H1 (cell line): ENCODE measurements at regions not wholly inside any gene's neighbourhood (a gene's known extent, or its start where the extent isn't known, plus 50 kb on each side); places are given as distances from the start of the nearest gene placed in this dataset.

Source experiments
- CTCF ChIA-PET: fragments of 300-600 bp; sonication (Branson Sonifier 250); formaldehyde crosslinking; loops from one replicate; lab custom pipeline; 2021; ENCODE audit not compliant: partially characterized antibody; lab: Charles Lee
- POLR2A ChIA-PET: fragments of 300-600 bp; sonication (Branson Sonifier 250); formaldehyde crosslinking; loops from one replicate; lab custom pipeline; 2021; ENCODE audit warnings: inconsistent platforms; ENCODE audit not compliant: partially characterized antibody; lab: Charles Lee
- DNase-seq, 2 experiments: peaks; one replicate each; pipeline versions ENCODE4 v3.0.0 to v3.0.0-alpha.2; 2010 to 2022; ENCODE audit warnings: low spot score in 2 of 2, low read depth in 1 of 2, mixed read lengths in 1 of 2
- FAIRE-seq: peaks from 2 replicates; lab custom pipeline; 2011; peaks lifted over from hg19 to GRCh38; lab: Jason Lieb, UNC
- H2AFZ ChIP-seq: 2 replicates; pipeline ENCODE4 v1.8.1; 2012; ENCODE audit warnings: low read length, inconsistent platforms
- H2AK5ac ChIP-seq: 2 replicates; pipeline ENCODE4 v1.6.1; 2013; ENCODE audit warnings: low read depth, low read length
- H2BK120ac ChIP-seq: replicated peaks from 2 replicates; pipeline ENCODE3; 2013; ENCODE audit warnings: low read depth, low read length, inconsistent platforms
- H2BK12ac ChIP-seq: 2 replicates; pipeline ENCODE4 v1.6.1; 2013; ENCODE audit warnings: low read depth, low read length
- H2BK15ac ChIP-seq: 2 replicates; pipeline ENCODE4 v1.6.1; 2013; ENCODE audit warnings: low read length
- H2BK20ac ChIP-seq: 2 replicates; pipeline ENCODE4 v1.6.1; 2013; ENCODE audit warnings: low read length
- H2BK5ac ChIP-seq: 2 replicates; pipeline ENCODE4 v1.6.1; 2013; ENCODE audit warnings: low read depth, low read length
- H3K14ac ChIP-seq: 2 replicates; pipeline ENCODE4 v1.6.1; 2013; ENCODE audit warnings: inconsistent platforms; ENCODE audit not compliant: insufficient read length
- H3K18ac ChIP-seq: 2 replicates; pipeline ENCODE4 v1.6.1; 2013; ENCODE audit warnings: low read length; ENCODE audit errors: extremely low read depth
- H3K23ac ChIP-seq: 2 replicates; pipeline ENCODE4 v1.6.1; 2013; ENCODE audit warnings: inconsistent platforms; ENCODE audit not compliant: insufficient read length
- H3K23me2 ChIP-seq: 2 replicates; pipeline ENCODE4 v1.6.1; 2013; ENCODE audit warnings: low read depth, low read length
- H3K27ac ChIP-seq: 2 replicates; pipeline ENCODE4 v1.6.1; 2011; ENCODE audit warnings: low read depth, low read length, inconsistent platforms
- H3K27me3 ChIP-seq, 4 experiments: replicated peaks in 1 of 4; 1 replicate in 1 of 4; 2 replicates in 3 of 4; pipeline versions ENCODE4 v1.6.1 to v1.8.1; 2011 to 2013; ENCODE audit warnings: low read length in 3 of 4, mild to moderate bottlenecking in 3 of 4, inconsistent platforms in 2 of 4, mixed read lengths in 2 of 4, moderate library complexity in 1 of 4; ENCODE audit not compliant: control insufficient read depth in 3 of 4, insufficient read depth in 3 of 4; ENCODE audit errors: extremely low read depth in 1 of 4
- H3K36me3 ChIP-seq, 4 experiments: 2 replicates each; pipeline versions ENCODE4 v1.6.1 to v1.8.1; 2011 to 2013; ENCODE audit warnings: mild to moderate bottlenecking in 4 of 4, low read length in 3 of 4, moderate library complexity in 2 of 4, control low read depth in 1 of 4, inconsistent platforms in 1 of 4; ENCODE audit not compliant: insufficient read depth in 4 of 4, control insufficient read depth in 2 of 4
- H3K4ac ChIP-seq: replicated peaks from 2 replicates; pipeline ENCODE3; 2013; ENCODE audit warnings: low read length, low read depth, mixed read lengths, inconsistent platforms; ENCODE audit not compliant: insufficient read length
- H3K4me1 ChIP-seq, 4 experiments: replicated peaks in 1 of 4; 1 replicate in 1 of 4; 2 replicates in 3 of 4; pipeline versions ENCODE4 v1.6.1 to v1.8.1; 2011 to 2013; ENCODE audit warnings: low read length in 3 of 4, inconsistent platforms in 2 of 4, mixed read lengths in 1 of 4; ENCODE audit not compliant: insufficient read depth in 4 of 4, control insufficient read depth in 3 of 4
- H3K4me2 ChIP-seq, 2 experiments: 2 replicates each; pipeline versions ENCODE4 v1.6.1 to v1.8.1; 2011 to 2013; ENCODE audit warnings: low read depth in 2 of 2, low read length in 2 of 2, control low read depth in 1 of 2, inconsistent platforms in 1 of 2, mild to moderate bottlenecking in 1 of 2; ENCODE audit not compliant: insufficient read depth in 1 of 2
- H3K4me3 ChIP-seq, 4 experiments: fragments of 200-600, 300-600 bp in 1 of 4; sonication (generic), shearing (Covaris generic), sonication (Bioruptor Twin) in 1 of 4; 2 replicates each; pipeline versions ENCODE4 v1.5.1 to v1.8.1; 2011 to 2016; ENCODE audit warnings: low read length in 4 of 4, low read depth in 3 of 4, control low read depth in 2 of 4, inconsistent platforms in 2 of 4, mild to moderate bottlenecking in 2 of 4, mixed read lengths in 1 of 4, moderate library complexity in 1 of 4; ENCODE audit not compliant: insufficient read depth in 2 of 4; ENCODE audit errors: extremely low read depth in 1 of 4
- H3K56ac ChIP-seq: replicated peaks from 2 replicates; pipeline ENCODE3; 2013; ENCODE audit warnings: low read depth, mild to moderate bottlenecking, mixed read lengths, low read length, inconsistent platforms; ENCODE audit not compliant: insufficient read length
- H3K79me1 ChIP-seq: 2 replicates; pipeline ENCODE4 v1.6.1; 2013; ENCODE audit warnings: low read depth, low read length, control low read depth
- H3K79me2 ChIP-seq, 2 experiments: 2 replicates each; pipeline versions ENCODE4 v1.6.1 to v1.8.1; 2012 to 2013; ENCODE audit warnings: low read length in 2 of 2, mild to moderate bottlenecking in 2 of 2, inconsistent platforms in 1 of 2; ENCODE audit not compliant: insufficient read depth in 2 of 2, control insufficient read depth in 1 of 2
- H3K9ac ChIP-seq, 4 experiments: replicated peaks in 1 of 4; 1 replicate in 1 of 4; 2 replicates in 3 of 4; pipeline versions ENCODE4 v1.6.1 to v1.8.1; 2011 to 2013; ENCODE audit warnings: low read depth in 3 of 4, low read length in 3 of 4, control low read depth in 2 of 4, mild to moderate bottlenecking in 2 of 4, moderate library complexity in 2 of 4, inconsistent platforms in 1 of 4; ENCODE audit errors: extremely low read depth in 1 of 4
- H3K9me3 ChIP-seq, 2 experiments: 2 replicates each; pipeline versions ENCODE4 v1.6.1 to v1.8.1; 2012 to 2013; ENCODE audit warnings: mild to moderate bottlenecking in 2 of 2, moderate library complexity in 2 of 2, control low read depth in 1 of 2, inconsistent platforms in 1 of 2, low read depth in 1 of 2, low read length in 1 of 2, mixed read lengths in 1 of 2; ENCODE audit not compliant: insufficient read depth in 2 of 2
- H4K20me1 ChIP-seq, 2 experiments: replicated peaks in 1 of 2; 2 replicates each; pipeline versions ENCODE3 to v1.8.1; 2011 to 2013; ENCODE audit warnings: inconsistent platforms in 2 of 2, low read length in 2 of 2, mild to moderate bottlenecking in 1 of 2; ENCODE audit not compliant: insufficient read depth in 2 of 2, control insufficient read depth in 1 of 2
- H4K5ac ChIP-seq: 2 replicates; pipeline ENCODE4 v1.6.1; 2013; ENCODE audit warnings: low read length, low read depth, mixed read lengths, inconsistent platforms; ENCODE audit not compliant: insufficient read length
- H4K8ac ChIP-seq: 2 replicates; pipeline ENCODE4 v1.8.0; 2013; ENCODE audit warnings: mild to moderate bottlenecking, moderate library complexity, low read length, inconsistent platforms; ENCODE audit not compliant: insufficient read depth; ENCODE audit errors: extremely low read depth
- H4K91ac ChIP-seq: replicated peaks from 2 replicates; pipeline ENCODE3; 2013; ENCODE audit warnings: low read length, mixed read lengths, inconsistent platforms; ENCODE audit not compliant: insufficient read length
- BACH1 ChIP-seq: IDR thresholded peaks from 2 replicates; pipeline ENCODE4 v1.6.1; 2012; ENCODE audit warnings: low read length, improper control_type of control experiment
- BRCA1 ChIP-seq: IDR thresholded peaks from 2 replicates; pipeline ENCODE4 v1.6.1; 2012; ENCODE audit warnings: low read depth, low read length, improper control_type of control experiment
- CEBPB ChIP-seq: IDR thresholded peaks from 2 replicates; pipeline ENCODE4 v1.6.1; 2012; ENCODE audit warnings: low read depth, low read length
- CREB1 ChIP-seq: IDR thresholded peaks from 2 replicates; pipeline ENCODE4 v1.6.1; 2012; ENCODE audit warnings: inconsistent platforms
- GABPA ChIP-seq: IDR thresholded peaks from 2 replicates; pipeline ENCODE4 v1.6.1; 2011; ENCODE audit warnings: mild to moderate bottlenecking, low read length, moderate library complexity, borderline replicate concordance; ENCODE audit not compliant: insufficient read depth
- JUN ChIP-seq: IDR thresholded peaks from 2 replicates; pipeline ENCODE4 v1.6.1; 2011; ENCODE audit warnings: low read depth, mild to moderate bottlenecking, improper control_type of control experiment, low read length
- KDM5A ChIP-seq: fragments of 200-600 bp; IDR thresholded peaks from 2 replicates; pipeline ENCODE4 v1.7.1; 2012; ENCODE audit warnings: mild to moderate bottlenecking, low read length, inconsistent platforms, mixed read lengths
- NRF1 ChIP-seq: IDR thresholded peaks from 2 replicates; pipeline ENCODE4 v1.6.1; 2011; ENCODE audit warnings: mild to moderate bottlenecking, low read depth, low read length, improper control_type of control experiment
- RNF2 ChIP-seq: fragments of 200-900, 300-1000 bp; sonication (generic); IDR thresholded peaks from 2 replicates; pipeline ENCODE4 v1.7.1; 2016; ENCODE audit warnings: borderline replicate concordance, low read depth, mild to moderate bottlenecking, antibody characterized with exemption, low read length; ENCODE audit not compliant: poor library complexity, severe bottlenecking; ENCODE audit errors: missing control alignments
- RXRA ChIP-seq: IDR thresholded peaks from 2 replicates; pipeline ENCODE4 v1.6.1; 2011; ENCODE audit warnings: low read depth, mild to moderate bottlenecking, low read length, moderate library complexity; ENCODE audit not compliant: insufficient read depth
- SP1 ChIP-seq: IDR thresholded peaks from 2 replicates; pipeline ENCODE4 v1.6.1; 2011; ENCODE audit warnings: low read depth, low read length
- SP4 ChIP-seq: IDR thresholded peaks from 2 replicates; pipeline ENCODE4 v1.6.1; 2012; ENCODE audit warnings: low read length, inconsistent platforms
- YY1 ChIP-seq: IDR thresholded peaks from 2 replicates; pipeline ENCODE4 v1.6.1; 2011; ENCODE audit warnings: low read depth, mild to moderate bottlenecking, low read length
- WGBS, 2 experiments: shearing (Covaris generic) in 1 of 2; methylation state at CpG; one replicate each; pipeline versions ENCODE4 v1.1.6 to v1.1.7; 2013 to 2015; ENCODE audit warnings: low lambda C conversion rate in 2 of 2, mixed read lengths in 2 of 2, inconsistent platforms in 1 of 2, low coverage in 1 of 2, missing lambda C conversion rate in 1 of 2; ENCODE audit not compliant: insufficient replicate concordance in 2 of 2, insufficient coverage in 1 of 2, insufficient read length in 1 of 2; ENCODE audit errors: extremely low coverage in 1 of 2, missing lambda C conversion rate in 1 of 2; 5-methylcytosine and 5-hydroxymethylcytosine counted together
- TF ChIP-seq, protein P1 (sequence below): IDR thresholded peaks from 2 replicates; pipeline ENCODE4 v1.6.1; 2011; ENCODE audit warnings: low read depth, mild to moderate bottlenecking, low read length; ENCODE audit not compliant: insufficient read depth

DNA sequence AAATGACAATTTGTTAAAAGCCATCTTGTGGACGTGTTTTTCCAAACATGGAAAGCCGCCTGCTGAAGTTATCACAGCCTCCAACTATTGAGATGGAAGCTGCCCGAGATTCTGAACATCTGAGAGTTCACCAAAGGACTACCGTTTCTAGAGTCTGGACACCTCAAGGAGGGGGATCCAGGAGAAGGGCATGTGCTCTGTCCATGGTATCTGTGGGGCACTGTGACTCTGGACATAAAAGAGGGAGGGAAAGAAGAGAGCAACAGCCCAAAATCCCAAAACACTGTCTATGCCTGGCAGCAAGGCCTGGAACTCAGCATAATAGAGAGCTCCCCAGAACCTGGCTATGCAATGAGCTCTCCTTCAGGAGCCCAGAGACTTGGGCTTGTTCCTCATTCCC, 319.9 kb downstream of the EN1 start:
- Histone ChIP-seq H4K5ac (no peak overlapping the region), H3K23ac (no peak overlapping the region), H3K9ac (no peak overlapping the region), H2BK12ac (peak overlapping the region; percentile 98; the same call in 1 of the 2 replicates), H3K4ac (no peak overlapping the region), H2AFZ (no peak overlapping the region), H3K79me2 (no peaks in the 10 kb centered on the region), H2BK120ac (no peak overlapping the region), H3K27ac (no peak overlapping the region), H2BK5ac (peak overlapping the region; percentile 69; the same call in 1 of the 2 replicates), H3K14ac (no peak overlapping the region), H4K8ac (no peak overlapping the region), H3K4me2 (no peak overlapping the region), H3K23me2 (peaks cover 2% of the 10 kb centered on the region; the same call in 1 of the 2 replicates), H4K91ac (peak overlapping the region; percentile 14), H3K56ac (no peak overlapping the region), H3K9me3 (no peaks in the 10 kb centered on the region), H3K27me3 (0 out of 7 replicates have a peak, but pooled peaks cover 0 to 2% (median 0%) of the 10 kb centered on the region in 4 experiments), H4K20me1 (no peaks in the 10 kb centered on the region), H3K4me3 (no peak overlapping the region), H2AK5ac (peak overlapping the region; percentile 57; the same call in 1 of the 2 replicates), H2BK15ac (no peak overlapping the region; the same call in 1 of the 2 replicates), H3K18ac (no peak overlapping the region), H2BK20ac (no peak overlapping the region; the same call in 1 of the 2 replicates), H3K79me1 (no peaks in the 10 kb centered on the region), H3K36me3 (no peaks in the 10 kb centered on the region), H3K4me1 (peaks cover 5 to 22% (median 13%) of the 10 kb centered on the region in 4 experiments; a peak in 5 of 7 replicates)
- ChIA-PET POLR2A (no interaction called here), CTCF (interaction anchor here (1.1 to 3.1 kb wide), 4 partner anchors 11 to 305 kb away, joined by 3 to 28 read pairs (median 6); no protein-coding TSS in a partner anchor)
- no peak for FAIRE-seq
- TF ChIP-seq NRF1 (no peak), GABPA (no peak), RXRA (no peak), BACH1 (no peak), JUN (no peak), RNF2 (no peak), SP1 (no peak), CEBPB (no peak), YY1 (no peak), KDM5A (no peak), SP4 (no peak), CREB1 (no peak), BRCA1 (no peak)
- TF ChIP-seq, protein P1, sequence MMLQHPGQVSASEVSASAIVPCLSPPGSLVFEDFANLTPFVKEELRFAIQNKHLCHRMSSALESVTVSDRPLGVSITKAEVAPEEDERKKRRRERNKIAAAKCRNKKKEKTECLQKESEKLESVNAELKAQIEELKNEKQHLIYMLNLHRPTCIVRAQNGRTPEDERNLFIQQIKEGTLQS, result no peak
- DNase-seq, result no peak
- WGBS, 2 experiments, result 88% methylated on average over 4 of the region's 4 CpGs; no CpG with 5 or more reads in 1 of the 2 experiments
